ENCODE measurements at regions not wholly inside any gene's neighbourhood (a gene's known extent, or its start where the extent isn't known, plus 50 kb on each side); places are given as distances from the start of the nearest gene placed in this dataset.

DNA sequence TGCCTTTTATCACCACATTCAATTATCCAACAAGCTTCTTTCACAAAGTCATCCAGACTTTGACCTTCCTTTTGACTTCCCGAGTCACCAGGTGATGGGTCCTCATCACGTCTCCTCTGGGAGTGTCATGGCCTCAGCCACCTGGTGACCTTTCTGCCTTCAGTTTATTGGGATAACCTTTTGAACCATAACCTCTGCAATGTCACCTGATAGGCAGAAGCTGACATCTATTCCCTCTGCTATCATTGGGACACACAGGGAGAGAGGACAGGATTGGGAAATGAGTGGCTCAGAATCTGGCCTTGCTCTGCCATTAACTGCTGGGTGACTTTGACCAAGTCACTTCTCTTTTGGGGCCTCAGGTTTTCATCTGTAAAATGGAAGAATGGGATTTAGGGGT is 388.7 kb downstream of the NUAK1 start:
- TF ChIP-seq, protein P1, sequence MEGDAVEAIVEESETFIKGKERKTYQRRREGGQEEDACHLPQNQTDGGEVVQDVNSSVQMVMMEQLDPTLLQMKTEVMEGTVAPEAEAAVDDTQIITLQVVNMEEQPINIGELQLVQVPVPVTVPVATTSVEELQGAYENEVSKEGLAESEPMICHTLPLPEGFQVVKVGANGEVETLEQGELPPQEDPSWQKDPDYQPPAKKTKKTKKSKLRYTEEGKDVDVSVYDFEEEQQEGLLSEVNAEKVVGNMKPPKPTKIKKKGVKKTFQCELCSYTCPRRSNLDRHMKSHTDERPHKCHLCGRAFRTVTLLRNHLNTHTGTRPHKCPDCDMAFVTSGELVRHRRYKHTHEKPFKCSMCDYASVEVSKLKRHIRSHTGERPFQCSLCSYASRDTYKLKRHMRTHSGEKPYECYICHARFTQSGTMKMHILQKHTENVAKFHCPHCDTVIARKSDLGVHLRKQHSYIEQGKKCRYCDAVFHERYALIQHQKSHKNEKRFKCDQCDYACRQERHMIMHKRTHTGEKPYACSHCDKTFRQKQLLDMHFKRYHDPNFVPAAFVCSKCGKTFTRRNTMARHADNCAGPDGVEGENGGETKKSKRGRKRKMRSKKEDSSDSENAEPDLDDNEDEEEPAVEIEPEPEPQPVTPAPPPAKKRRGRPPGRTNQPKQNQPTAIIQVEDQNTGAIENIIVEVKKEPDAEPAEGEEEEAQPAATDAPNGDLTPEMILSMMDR (IDR thresholded peaks at IDR 0.05; ENCODE audit: low read depth, low read length), result no peak
- in situ Hi-C loops (cut with HindIII; ENCODE audit: low sequenced_read_pairs), result no loop called here
- no peak overlapping the region for H3K4me3 ChIP-seq (ENCODE audit: low read depth, low read length)
- no peak for DNase-seq (ENCODE audit: low read depth, low spot score)

DNA sequence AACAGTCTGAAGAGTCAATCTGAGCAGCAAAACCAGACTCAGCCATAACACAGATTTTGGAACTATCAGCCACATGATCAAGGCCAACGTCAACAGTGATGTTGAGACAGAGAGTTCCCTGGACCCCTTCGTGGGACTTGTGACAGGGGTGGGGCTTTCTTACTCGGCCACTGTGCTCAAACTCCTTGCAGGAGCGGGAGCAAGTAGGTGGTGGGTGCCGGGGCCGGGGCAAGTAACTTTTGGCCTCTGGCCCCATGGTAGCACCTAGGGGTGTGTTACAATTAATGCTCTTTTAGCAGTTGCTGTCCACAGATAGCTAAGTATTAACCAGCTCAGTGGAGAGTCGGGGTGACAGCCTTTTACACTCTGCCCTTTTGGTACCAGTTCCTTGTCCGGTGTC is 384.4 kb downstream of the NUAK1 start:
- no peak for DNase-seq (ENCODE audit: low read depth, low spot score)
- in situ Hi-C loops (cut with HindIII; ENCODE audit: low sequenced_read_pairs), result no loop called here
- TF ChIP-seq, protein P1 (IDR thresholded peaks at IDR 0.05; ENCODE audit: low read depth, low read length), result no peak
- H3K4me3 ChIP-seq (ENCODE audit: low read depth, low read length), result no peak overlapping the region

DNA sequence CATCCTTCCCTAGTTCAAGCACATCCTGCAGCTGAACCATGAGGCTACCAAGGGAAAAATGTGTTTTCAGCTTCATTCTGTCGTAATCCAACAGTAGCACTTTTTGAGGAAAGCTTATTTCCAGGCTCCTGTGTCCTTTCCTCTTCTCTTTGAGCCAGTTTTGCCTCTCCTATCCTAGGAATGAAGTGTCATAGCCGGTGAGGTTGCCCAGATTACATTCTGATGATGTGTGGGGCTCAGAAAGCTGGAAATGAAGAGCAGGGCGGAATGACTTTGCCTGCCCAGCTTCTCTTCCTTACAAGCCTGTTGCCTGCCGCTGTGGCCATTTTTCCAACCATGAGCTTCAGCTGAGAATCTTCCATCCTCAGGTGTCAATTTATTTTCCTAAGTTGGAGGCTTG is 381.8 kb downstream of the NUAK1 start:
- in situ Hi-C loops (cut with HindIII; ENCODE audit: low sequenced_read_pairs), result no loop called here
- TF ChIP-seq, protein P1 (IDR thresholded peaks at IDR 0.05; ENCODE audit: low read depth, low read length), result no peak
- no peak for DNase-seq (ENCODE audit: low read depth, low spot score)
- no peak overlapping the region for H3K4me3 ChIP-seq (ENCODE audit: low read depth, low read length)

- H3K4me3 ChIP-seq (ENCODE audit: low read depth, low read length), result no peak overlapping the region
- TF ChIP-seq, protein P1 (IDR thresholded peaks at IDR 0.05; ENCODE audit: low read depth, low read length), result no peak
- in situ Hi-C loops (cut with HindIII; ENCODE audit: low sequenced_read_pairs), result no loop called here
- no peak for DNase-seq (ENCODE audit: low read depth, low spot score)
Measured at GRCh38 chr12:105759149-105759548, 379.6 kb downstream of the NUAK1 start.

- peak; percentile 31 for DNase-seq (ENCODE audit: low read depth, low spot score)
- H3K4me3 ChIP-seq (ENCODE audit: low read depth, low read length), result no peak overlapping the region
- TF ChIP-seq, protein P1 (IDR thresholded peaks at IDR 0.05; ENCODE audit: low read depth, low read length), result no peak
- in situ Hi-C loops (cut with HindIII; ENCODE audit: low sequenced_read_pairs), result no loop called here
Measured at GRCh38 chr12:105761075-105761474, 377.7 kb downstream of the NUAK1 start.

- in situ Hi-C loops (cut with HindIII; ENCODE audit: low sequenced_read_pairs), result no loop called here
- DNase-seq (ENCODE audit: low read depth, low spot score), result peak; percentile 9
- TF ChIP-seq, protein P1 (IDR thresholded peaks at IDR 0.05; ENCODE audit: low read depth, low read length), result no peak
- no peak overlapping the region for H3K4me3 ChIP-seq (ENCODE audit: low read depth, low read length)
Measured at GRCh38 chr12:105764216-105764835, 374.4 kb downstream of the NUAK1 start.

All from astrocyte of the spinal cord (primary cell).